ENCODE measurements at regions not wholly inside any gene's neighbourhood (a gene's known extent, or its start where the extent isn't known, plus 50 kb on each side); places are given as distances from the start of the nearest gene placed in this dataset.

DNA sequence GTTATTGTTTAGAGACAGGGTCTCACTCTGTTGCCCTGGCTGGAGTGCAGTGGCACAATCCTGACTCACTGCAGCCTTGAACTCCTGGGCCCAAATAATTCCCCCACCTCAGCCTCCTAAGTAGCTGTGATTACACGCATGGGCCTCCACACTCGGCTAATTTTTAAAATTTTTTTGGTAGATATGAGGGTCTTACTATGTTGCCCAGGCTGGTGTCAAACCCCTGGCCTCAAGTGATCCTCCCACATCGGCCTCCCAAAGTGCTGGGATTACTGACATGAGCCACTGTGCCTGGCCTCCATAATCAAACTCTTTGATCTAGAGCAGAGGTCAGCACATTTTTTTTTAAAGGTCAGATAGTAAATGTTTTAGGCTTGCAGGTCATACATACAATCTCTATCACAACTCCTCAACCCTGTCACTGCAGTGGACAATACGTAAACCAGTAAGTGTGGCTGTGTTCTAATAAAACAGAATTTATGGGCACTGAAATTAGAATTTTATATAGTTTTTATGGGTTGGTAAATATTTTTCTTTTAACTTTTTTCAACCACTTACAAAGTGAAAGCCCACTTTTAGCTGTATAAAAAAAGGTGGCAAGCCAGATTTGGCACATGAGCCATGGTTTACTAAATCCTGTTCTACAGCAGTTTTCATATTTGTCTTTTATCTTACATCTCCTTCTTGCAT lies 105.1 kb upstream of the RAPGEF2 start:
- TF ChIP-seq, protein P1, sequence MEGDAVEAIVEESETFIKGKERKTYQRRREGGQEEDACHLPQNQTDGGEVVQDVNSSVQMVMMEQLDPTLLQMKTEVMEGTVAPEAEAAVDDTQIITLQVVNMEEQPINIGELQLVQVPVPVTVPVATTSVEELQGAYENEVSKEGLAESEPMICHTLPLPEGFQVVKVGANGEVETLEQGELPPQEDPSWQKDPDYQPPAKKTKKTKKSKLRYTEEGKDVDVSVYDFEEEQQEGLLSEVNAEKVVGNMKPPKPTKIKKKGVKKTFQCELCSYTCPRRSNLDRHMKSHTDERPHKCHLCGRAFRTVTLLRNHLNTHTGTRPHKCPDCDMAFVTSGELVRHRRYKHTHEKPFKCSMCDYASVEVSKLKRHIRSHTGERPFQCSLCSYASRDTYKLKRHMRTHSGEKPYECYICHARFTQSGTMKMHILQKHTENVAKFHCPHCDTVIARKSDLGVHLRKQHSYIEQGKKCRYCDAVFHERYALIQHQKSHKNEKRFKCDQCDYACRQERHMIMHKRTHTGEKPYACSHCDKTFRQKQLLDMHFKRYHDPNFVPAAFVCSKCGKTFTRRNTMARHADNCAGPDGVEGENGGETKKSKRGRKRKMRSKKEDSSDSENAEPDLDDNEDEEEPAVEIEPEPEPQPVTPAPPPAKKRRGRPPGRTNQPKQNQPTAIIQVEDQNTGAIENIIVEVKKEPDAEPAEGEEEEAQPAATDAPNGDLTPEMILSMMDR (conservative IDR thresholded peaks at IDR 0.05; ENCODE audit: low read depth, low read length): no peak
- TF ChIP-seq EZH2 (IDR thresholded peaks at IDR 0.05; ENCODE audit: low read length, unreplicated experiment) (no peak), EZH2phosphoT487 (IDR thresholded peaks at IDR 0.05; ENCODE audit: borderline replicate concordance, low read length) (no peak)
- ChIA-PET CTCF (interaction anchor here (0.5 kb wide), 1 partner anchor 17 kb away, joined by 3 read pairs; no protein-coding TSS in a partner anchor), POLR2A (ENCODE audit: unreplicated experiment) (interaction anchor here (0.6 kb wide), 1 partner anchor 214 kb away, joined by 4 read pairs; no protein-coding TSS in a partner anchor)
- Histone ChIP-seq H3K36me3 (ENCODE audit: low read depth, low read length) (no peaks in the 10 kb centered on the region), H3K4me1 (ENCODE audit: insufficient read depth, low read length) (peaks cover 33% of the 10 kb centered on the region), H3K4me3 (ENCODE audit: low read length) (no peak overlapping the region), H3F3A (ENCODE audit: low read length, unreplicated experiment) (no peaks in the 10 kb centered on the region), H3K27ac (ENCODE audit: low read length) (peak overlapping the region; percentile 78), H3K27me3 (ENCODE audit: low read length) (no peaks in the 10 kb centered on the region), H3K9me2 (replicated peaks; ENCODE audit: low read length) (no peaks in the 10 kb centered on the region), H2AFZ (ENCODE audit: low read length) (0 out of 2 replicates have a peak overlapping the region, but pooled peaks have one; percentile 14), H3K9me3 (ENCODE audit: low read length) (no peaks in the 10 kb centered on the region), H4K20me1 (ENCODE audit: low read length) (no peaks in the 10 kb centered on the region), H3K9ac (ENCODE audit: low read length) (no peak overlapping the region), H3K4me2 (ENCODE audit: low read length) (peak overlapping the region; percentile 61), H3K79me2 (ENCODE audit: low read length) (no peaks in the 10 kb centered on the region)
- DNase-seq: peak; percentile 9
- no peak; the same call in 1 of the 2 replicates for ATAC-seq
- intact Hi-C loops (cut with micrococcal nuclease): loop anchor here (1.0 to 5.0 kb wide), 4 partner anchors 79 to 177 kb away; no protein-coding TSS in a partner anchor
- BruUV-seq (replicated peaks): no TSS peak

DNA sequence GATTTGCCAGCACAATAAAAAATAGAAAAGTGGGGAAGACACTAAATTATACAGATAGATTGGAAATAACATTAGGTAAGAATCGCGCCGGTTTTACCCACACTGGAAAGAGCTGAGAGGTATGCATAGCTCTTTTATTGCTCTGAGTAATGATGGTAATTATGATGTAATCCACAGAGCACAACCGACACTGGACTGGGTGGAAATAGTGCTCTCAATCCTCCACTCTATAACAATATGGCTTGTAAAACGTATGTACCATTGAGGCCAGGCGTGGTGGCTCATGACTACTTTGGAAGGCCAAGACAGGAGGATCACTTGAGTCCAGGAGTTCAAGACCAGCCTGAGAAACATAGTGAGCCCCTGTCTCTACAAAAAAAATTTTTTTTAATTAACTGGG lies 104.3 kb upstream of the RAPGEF2 start:
- H3K4me1 ChIP-seq (ENCODE audit: insufficient read depth, low read length): peaks cover 38% of the 10 kb centered on the region
- 0 out of 2 replicates have a peak overlapping the region, but pooled peaks have one; percentile 14 for H2AFZ ChIP-seq (ENCODE audit: low read length)
- no peaks in the 10 kb centered on the region for H3K27me3 ChIP-seq (ENCODE audit: low read length)
- H3K79me2 ChIP-seq (ENCODE audit: low read length): no peaks in the 10 kb centered on the region
- no peaks in the 10 kb centered on the region for H3K36me3 ChIP-seq (ENCODE audit: low read depth, low read length)
- H3K9me3 ChIP-seq (ENCODE audit: low read length): no peaks in the 10 kb centered on the region
- H3K9ac ChIP-seq (ENCODE audit: low read length): no peak overlapping the region
- no peaks in the 10 kb centered on the region for H3F3A ChIP-seq (ENCODE audit: low read length, unreplicated experiment)
- peak overlapping the region; percentile 78 for H3K27ac ChIP-seq (ENCODE audit: low read length)
- no peaks in the 10 kb centered on the region for H4K20me1 ChIP-seq (ENCODE audit: low read length)
- DNase-seq (peak; percentile 79), ATAC-seq (peak; percentile 73)
- CTCF ChIA-PET: interaction anchor here (0.5 kb wide), 1 partner anchor 16 kb away, joined by 3 read pairs; no protein-coding TSS in a partner anchor
- no peak overlapping the region for H3K4me3 ChIP-seq (ENCODE audit: low read length)
- POLR2A ChIA-PET (ENCODE audit: unreplicated experiment): interaction anchor here (0.6 kb wide), 1 partner anchor 213 kb away, joined by 4 read pairs; no protein-coding TSS in a partner anchor
- no TSS peak for BruUV-seq (replicated peaks)
- H3K9me2 ChIP-seq (replicated peaks; ENCODE audit: low read length): no peaks in the 10 kb centered on the region
- intact Hi-C loops (cut with micrococcal nuclease): loop anchor here (1.0 to 5.0 kb wide), 3 partner anchors 79 to 126 kb away; no protein-coding TSS in a partner anchor
- H3K4me2 ChIP-seq (ENCODE audit: low read length): peak overlapping the region; percentile 61
- TF ChIP-seq EZH2phosphoT487 (IDR thresholded peaks at IDR 0.05; ENCODE audit: borderline replicate concordance, low read length) (no peak), EZH2 (IDR thresholded peaks at IDR 0.05; ENCODE audit: low read length, unreplicated experiment) (no peak)
- TF ChIP-seq, protein P1 (conservative IDR thresholded peaks at IDR 0.05; ENCODE audit: low read depth, low read length): no peak

Data from PC-3 (cell line).